ENCODE measurements at regions not wholly inside any gene's neighbourhood (a gene's known extent, or its start where the extent isn't known, plus 50 kb on each side); places are given as distances from the start of the nearest gene placed in this dataset.

GRCh38 chr15:59948924-59949613 is 55.0 kb upstream of the FOXB1 start:
- TF ChIP-seq TCF12 (IDR thresholded peaks at IDR 0.05; ENCODE audit: low read depth) (no peak), RAD21 (IDR thresholded peaks at IDR 0.05; ENCODE audit: low read depth) (no peak), TAF1 (IDR thresholded peaks at IDR 0.05; ENCODE audit: low read depth) (no peak)

All from Ishikawa (cell line).